ENCODE measurements at regions not wholly inside any gene's neighbourhood (a gene's known extent, or its start where the extent isn't known, plus 50 kb on each side); places are given as distances from the start of the nearest gene placed in this dataset.

DNA sequence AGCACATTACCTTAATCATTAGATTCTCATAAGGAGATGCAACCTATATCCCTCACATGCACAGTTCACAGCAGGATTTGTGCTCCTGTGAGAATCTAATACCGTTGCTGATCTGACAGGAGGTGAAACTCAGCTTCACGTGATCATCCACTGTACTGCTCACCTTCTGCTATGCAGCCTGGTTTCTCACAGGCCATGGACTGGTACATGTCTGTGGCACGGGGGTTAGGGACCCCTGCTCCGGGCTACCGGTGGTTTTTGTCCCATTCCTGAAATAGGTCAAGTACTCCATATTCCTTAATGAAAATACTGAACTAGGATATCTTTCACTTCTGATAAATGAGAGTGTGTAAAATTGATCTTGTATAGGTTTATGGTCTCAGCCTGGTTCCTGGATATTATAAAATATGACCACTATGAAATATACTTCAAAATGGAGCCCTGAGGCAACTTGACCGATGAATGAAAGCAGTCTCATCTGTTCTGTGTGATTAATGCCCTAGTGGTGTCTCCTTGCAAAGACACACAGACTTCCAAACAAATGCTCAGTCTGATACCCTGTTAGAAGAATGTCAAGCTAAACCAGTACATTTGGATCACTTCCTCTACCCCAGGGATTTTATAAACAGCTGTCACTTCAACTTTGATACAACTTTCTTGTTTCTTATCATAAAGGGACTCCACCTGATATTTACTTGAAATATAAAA is 492.9 kb upstream of the ANO3 start:
- 75 to 77% methylated on average over 6 of the region's 6 CpGs for WGBS, 2 donors
- H3K27ac ChIP-seq (ENCODE audit: low read depth in 1 of 2, low read length in 2 of 2): no peak overlapping the region
- ATAC-seq (ENCODE audit: low FRiP score): peak; percentile 66
- no peaks in the 10 kb centered on the region for H3K27me3 ChIP-seq (ENCODE audit: control insufficient read depth in 1 of 2, insufficient read depth in 2 of 2, low read length in 1 of 2)
- no peaks in the 10 kb centered on the region for H3K4me1 ChIP-seq (ENCODE audit: control insufficient read depth in 1 of 2, insufficient read depth in 2 of 2, low read length in 2 of 2)
- H3K36me3 ChIP-seq (ENCODE audit: control insufficient read depth in 1 of 2, insufficient read depth in 2 of 2, low read length in 1 of 2): no peaks in the 10 kb centered on the region
- intact Hi-C loops (cut with DNase I): no loop called here
- no peaks in the 10 kb centered on the region for H3K9me3 ChIP-seq (ENCODE audit: control insufficient read depth, low read length)
- DNase-seq: no peak
- no peak overlapping the region for H3K4me3 ChIP-seq (ENCODE audit: low read length in 2 of 2)

GRCh38 chr11:25844811-25845210 is 487.1 kb upstream of the ANO3 start:
- intact Hi-C loops (cut with DNase I): no loop called here
- 47% methylated on average over 4 of the region's 4 CpGs for WGBS, 2 donors
- H3K27ac ChIP-seq (ENCODE audit: low read depth in 1 of 2, low read length in 2 of 2): no peak overlapping the region
- H3K4me3 ChIP-seq (ENCODE audit: low read length in 2 of 2): no peak overlapping the region
- H3K27me3 ChIP-seq (ENCODE audit: control insufficient read depth in 1 of 2, insufficient read depth in 2 of 2, low read length in 1 of 2): no peaks in the 10 kb centered on the region
- H3K36me3 ChIP-seq (ENCODE audit: control insufficient read depth in 1 of 2, insufficient read depth in 2 of 2, low read length in 1 of 2): no peaks in the 10 kb centered on the region
- ATAC-seq (ENCODE audit: low FRiP score): no peak
- no peaks in the 10 kb centered on the region for H3K4me1 ChIP-seq (ENCODE audit: control insufficient read depth in 1 of 2, insufficient read depth in 2 of 2, low read length in 2 of 2)
- peaks cover 2% of the 10 kb centered on the region for H3K9me3 ChIP-seq (ENCODE audit: control insufficient read depth, low read length)
- DNase-seq: no peak

DNA sequence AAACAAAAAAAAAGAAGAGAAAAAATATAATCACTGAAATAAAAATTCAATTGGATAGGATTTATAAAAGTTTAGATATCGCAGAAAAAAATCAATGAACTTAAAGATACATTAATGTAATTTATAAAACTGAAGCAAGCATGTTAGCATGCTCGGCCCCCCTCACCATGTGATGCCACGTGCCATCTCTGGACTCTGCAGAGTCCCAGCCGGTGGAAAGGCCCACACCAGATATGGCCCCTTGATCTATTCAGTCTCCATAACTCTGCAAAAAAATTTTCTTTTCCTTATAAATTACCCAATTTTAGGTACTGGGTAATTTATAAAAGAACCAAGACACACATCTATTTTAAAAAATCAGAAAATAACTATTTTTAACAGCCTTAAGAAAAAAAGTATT is 476.0 kb upstream of the ANO3 start:
- DNase-seq (no peak), ATAC-seq (ENCODE audit: low FRiP score) (no peak)
- no peaks in the 10 kb centered on the region for H3K36me3 ChIP-seq (ENCODE audit: control insufficient read depth in 1 of 2, insufficient read depth in 2 of 2, low read length in 1 of 2)
- H3K27me3 ChIP-seq (ENCODE audit: control insufficient read depth in 1 of 2, insufficient read depth in 2 of 2, low read length in 1 of 2): no peaks in the 10 kb centered on the region
- WGBS, 2 donors: 90 to 92% methylated on average over 4 of the region's 4 CpGs
- no peaks in the 10 kb centered on the region for H3K9me3 ChIP-seq (ENCODE audit: control insufficient read depth, low read length)
- no peaks in the 10 kb centered on the region for H3K4me1 ChIP-seq (ENCODE audit: control insufficient read depth in 1 of 2, insufficient read depth in 2 of 2, low read length in 2 of 2)
- no peak overlapping the region for H3K27ac ChIP-seq (ENCODE audit: low read depth in 1 of 2, low read length in 2 of 2)
- no peak overlapping the region for H3K4me3 ChIP-seq (ENCODE audit: low read length in 2 of 2)
- intact Hi-C loops (cut with DNase I): no loop called here

DNA sequence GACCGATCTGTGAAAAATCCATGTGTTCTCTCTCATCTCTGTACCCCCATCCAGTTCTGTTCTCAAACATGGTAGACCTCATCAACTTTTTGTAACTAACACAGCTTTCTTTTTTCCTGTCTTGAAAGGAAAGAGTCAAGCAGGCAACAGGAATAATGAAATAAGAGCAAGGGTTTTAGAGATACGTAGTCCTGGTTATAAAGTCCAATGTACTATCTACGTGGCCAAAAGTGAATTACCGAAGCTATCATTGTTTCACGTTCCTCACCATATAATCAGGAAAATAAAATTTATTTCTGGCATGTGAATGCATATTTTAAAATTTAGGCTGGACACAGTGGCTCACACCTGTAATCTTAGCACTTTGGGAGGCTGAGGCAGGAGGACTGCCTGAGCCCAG is 472.2 kb upstream of the ANO3 start:
- H3K4me3 ChIP-seq (ENCODE audit: low read length in 2 of 2): no peak overlapping the region
- H3K27ac ChIP-seq (ENCODE audit: low read depth in 1 of 2, low read length in 2 of 2): no peak overlapping the region
- DNase-seq: no peak
- intact Hi-C loops (cut with DNase I): no loop called here
- no peaks in the 10 kb centered on the region for H3K36me3 ChIP-seq (ENCODE audit: control insufficient read depth in 1 of 2, insufficient read depth in 2 of 2, low read length in 1 of 2)
- H3K4me1 ChIP-seq (ENCODE audit: control insufficient read depth in 1 of 2, insufficient read depth in 2 of 2, low read length in 2 of 2): no peaks in the 10 kb centered on the region
- ATAC-seq (ENCODE audit: low FRiP score): no peak
- H3K9me3 ChIP-seq (ENCODE audit: control insufficient read depth, low read length): no peaks in the 10 kb centered on the region
- 82 to 86% methylated on average over 5 of the region's 5 CpGs for WGBS, 2 donors
- H3K27me3 ChIP-seq (ENCODE audit: control insufficient read depth in 1 of 2, insufficient read depth in 2 of 2, low read length in 1 of 2): no peaks in the 10 kb centered on the region

DNA sequence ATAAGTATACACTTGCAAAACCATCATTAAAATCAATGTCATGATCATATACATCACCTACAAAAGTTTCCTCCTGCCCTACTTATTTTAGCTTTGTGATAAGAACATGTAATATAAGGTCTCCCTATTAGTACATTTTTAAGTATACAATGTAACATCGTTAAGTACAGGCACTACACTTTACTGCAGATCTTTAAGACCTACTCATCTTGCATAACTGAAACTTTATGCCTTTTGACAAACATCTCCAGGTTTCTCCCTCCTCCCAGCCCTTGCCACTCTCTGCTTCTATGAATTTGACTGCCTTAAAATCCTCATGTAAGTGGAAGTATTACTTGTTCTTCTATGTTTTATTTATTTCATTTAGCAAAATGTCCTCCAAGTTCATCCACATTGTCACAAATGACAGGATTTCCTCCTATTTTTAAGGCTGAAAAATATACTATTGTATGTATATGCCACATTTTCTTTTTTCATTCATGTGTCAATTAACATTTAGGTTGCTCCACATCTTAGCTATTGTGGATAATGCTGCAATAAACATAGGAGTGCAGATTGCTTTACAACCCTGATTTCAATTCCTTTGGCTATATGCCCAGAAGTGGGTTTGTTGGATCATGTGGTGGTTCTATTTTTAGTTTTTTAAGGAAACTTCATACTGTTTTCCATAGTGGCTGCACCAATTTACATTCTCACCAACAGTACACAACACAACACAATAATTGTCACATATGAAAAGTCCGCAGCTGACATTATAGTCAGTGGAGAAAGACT is 471.1 kb upstream of the ANO3 start:
- WGBS, 2 donors: 75 to 76% methylated on average over 2 of the region's 2 CpGs
- ATAC-seq (ENCODE audit: low FRiP score) (no peak), DNase-seq (no peak)
- H3K27me3 ChIP-seq (ENCODE audit: control insufficient read depth in 1 of 2, insufficient read depth in 2 of 2, low read length in 1 of 2): no peaks in the 10 kb centered on the region
- no peaks in the 10 kb centered on the region for H3K9me3 ChIP-seq (ENCODE audit: control insufficient read depth, low read length)
- intact Hi-C loops (cut with DNase I): no loop called here
- no peak overlapping the region for H3K27ac ChIP-seq (ENCODE audit: low read depth in 1 of 2, low read length in 2 of 2)
- H3K4me3 ChIP-seq (ENCODE audit: low read length in 2 of 2): no peak overlapping the region
- no peaks in the 10 kb centered on the region for H3K4me1 ChIP-seq (ENCODE audit: control insufficient read depth in 1 of 2, insufficient read depth in 2 of 2, low read length in 2 of 2)
- no peaks in the 10 kb centered on the region for H3K36me3 ChIP-seq (ENCODE audit: control insufficient read depth in 1 of 2, insufficient read depth in 2 of 2, low read length in 1 of 2)

- no peaks in the 10 kb centered on the region for H3K4me1 ChIP-seq (ENCODE audit: control insufficient read depth in 1 of 2, insufficient read depth in 2 of 2, low read length in 2 of 2)
- DNase-seq (no peak), ATAC-seq (ENCODE audit: low FRiP score) (no peak)
- no peaks in the 10 kb centered on the region for H3K9me3 ChIP-seq (ENCODE audit: control insufficient read depth, low read length)
- no peaks in the 10 kb centered on the region for H3K36me3 ChIP-seq (ENCODE audit: control insufficient read depth in 1 of 2, insufficient read depth in 2 of 2, low read length in 1 of 2)
- H3K4me3 ChIP-seq (ENCODE audit: low read length in 2 of 2): no peak overlapping the region
- intact Hi-C loops (cut with DNase I): no loop called here
- 63 to 73% methylated on average over 1 of the region's 1 CpG for WGBS, 2 donors
- no peak overlapping the region for H3K27ac ChIP-seq (ENCODE audit: low read depth in 1 of 2, low read length in 2 of 2)
- no peaks in the 10 kb centered on the region for H3K27me3 ChIP-seq (ENCODE audit: control insufficient read depth in 1 of 2, insufficient read depth in 2 of 2, low read length in 1 of 2)
These were observed 469.8 kb upstream of the ANO3 start for GRCh38 chr11:25862159-25862558.

- Histone ChIP-seq H3K36me3 (ENCODE audit: control insufficient read depth in 1 of 2, insufficient read depth in 2 of 2, low read length in 1 of 2) (no peaks in the 10 kb centered on the region), H3K27me3 (ENCODE audit: control insufficient read depth in 1 of 2, insufficient read depth in 2 of 2, low read length in 1 of 2) (no peaks in the 10 kb centered on the region), H3K4me1 (ENCODE audit: control insufficient read depth in 1 of 2, insufficient read depth in 2 of 2, low read length in 2 of 2) (no peaks in the 10 kb centered on the region), H3K27ac (ENCODE audit: low read depth in 1 of 2, low read length in 2 of 2) (no peak overlapping the region), H3K9me3 (ENCODE audit: control insufficient read depth, low read length) (no peaks in the 10 kb centered on the region), H3K4me3 (ENCODE audit: low read length in 2 of 2) (no peak overlapping the region)
- ATAC-seq (ENCODE audit: low FRiP score) (no peak), DNase-seq (no peak)
- intact Hi-C loops (cut with DNase I): no loop called here
- WGBS, 2 donors: 68 to 71% methylated on average over 3 of the region's 3 CpGs
These were observed 467.9 kb upstream of the ANO3 start for GRCh38 chr11:25863986-25864385.

GRCh38 chr11:25876456-25876965 is 455.4 kb upstream of the ANO3 start:
- Histone ChIP-seq H3K4me1 (ENCODE audit: control insufficient read depth in 1 of 2, insufficient read depth in 2 of 2, low read length in 2 of 2) (no peaks in the 10 kb centered on the region), H3K4me3 (ENCODE audit: low read length in 2 of 2) (no peak overlapping the region), H3K36me3 (ENCODE audit: control insufficient read depth in 1 of 2, insufficient read depth in 2 of 2, low read length in 1 of 2) (no peaks in the 10 kb centered on the region), H3K27me3 (ENCODE audit: control insufficient read depth in 1 of 2, insufficient read depth in 2 of 2, low read length in 1 of 2) (no peaks in the 10 kb centered on the region), H3K27ac (ENCODE audit: low read depth in 1 of 2, low read length in 2 of 2) (no peak overlapping the region), H3K9me3 (ENCODE audit: control insufficient read depth, low read length) (peaks cover 2% of the 10 kb centered on the region)
- no peak for ATAC-seq (ENCODE audit: low FRiP score)
- WGBS, 2 donors: 55 to 62% methylated on average over 3 of the region's 3 CpGs
- intact Hi-C loops (cut with DNase I): no loop called here
- no peak for DNase-seq

GRCh38 chr11:25886036-25886435 is 445.9 kb upstream of the ANO3 start:
- Histone ChIP-seq H3K27ac (ENCODE audit: low read depth in 1 of 2, low read length in 2 of 2) (no peak overlapping the region), H3K9me3 (ENCODE audit: control insufficient read depth, low read length) (peaks cover 2% of the 10 kb centered on the region), H3K36me3 (ENCODE audit: control insufficient read depth in 1 of 2, insufficient read depth in 2 of 2, low read length in 1 of 2) (no peaks in the 10 kb centered on the region), H3K4me1 (ENCODE audit: control insufficient read depth in 1 of 2, insufficient read depth in 2 of 2, low read length in 2 of 2) (no peaks in the 10 kb centered on the region), H3K27me3 (ENCODE audit: control insufficient read depth in 1 of 2, insufficient read depth in 2 of 2, low read length in 1 of 2) (no peaks in the 10 kb centered on the region), H3K4me3 (ENCODE audit: low read length in 2 of 2) (no peak overlapping the region)
- DNase-seq: no peak
- intact Hi-C loops (cut with DNase I): no loop called here
- ATAC-seq (ENCODE audit: low FRiP score): no peak
- 79 to 83% methylated on average over 3 of the region's 3 CpGs for WGBS, 2 donors
